LNCaP clone FGC (cell line): ENCODE measurements at regions not wholly inside any gene's neighbourhood (a gene's known extent, or its start where the extent isn't known, plus 50 kb on each side); places are given as distances from the start of the nearest gene placed in this dataset.

Experiments
- DNase-seq: peaks from one replicate; pipeline ENCODE4 v3.0.0-alpha.2; 2011; ENCODE audit warnings: low read depth
- H3K4me3 ChIP-seq: 2 replicates; pipeline ENCODE4 v1.5.1; 2011; ENCODE audit warnings: mild to moderate bottlenecking, low read depth, low read length, control low read depth
- TF ChIP-seq, protein P1 (sequence below): IDR thresholded peaks from 2 replicates; pipeline ENCODE4 v1.5.1; 2012; ENCODE audit warnings: mild to moderate bottlenecking; ENCODE audit not compliant: control insufficient read depth, insufficient read depth; ENCODE audit errors: extremely low read depth

DNA sequence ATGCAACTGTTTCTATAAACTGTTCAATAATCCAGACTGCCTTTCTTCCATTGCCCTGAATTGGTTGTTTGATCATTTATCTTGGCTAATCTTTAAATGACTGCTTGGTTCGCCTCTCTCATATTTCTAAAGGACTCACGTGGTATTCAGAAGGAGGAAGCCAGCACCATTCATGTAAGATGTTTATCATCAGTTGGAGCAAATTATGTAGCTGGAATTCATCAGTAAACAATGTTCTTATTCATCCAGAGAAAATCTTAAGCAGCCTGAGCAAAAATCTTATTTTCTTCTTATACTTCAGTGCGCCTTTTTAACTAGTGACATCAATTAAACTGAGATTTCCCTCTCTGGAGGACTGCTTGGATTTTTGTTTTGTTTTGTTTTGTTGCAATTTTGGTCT, 538.7 kb upstream of the TMEM132C start:
- DNase-seq, result no peak
- no peak overlapping the region for H3K4me3 ChIP-seq
- TF ChIP-seq, protein P1, sequence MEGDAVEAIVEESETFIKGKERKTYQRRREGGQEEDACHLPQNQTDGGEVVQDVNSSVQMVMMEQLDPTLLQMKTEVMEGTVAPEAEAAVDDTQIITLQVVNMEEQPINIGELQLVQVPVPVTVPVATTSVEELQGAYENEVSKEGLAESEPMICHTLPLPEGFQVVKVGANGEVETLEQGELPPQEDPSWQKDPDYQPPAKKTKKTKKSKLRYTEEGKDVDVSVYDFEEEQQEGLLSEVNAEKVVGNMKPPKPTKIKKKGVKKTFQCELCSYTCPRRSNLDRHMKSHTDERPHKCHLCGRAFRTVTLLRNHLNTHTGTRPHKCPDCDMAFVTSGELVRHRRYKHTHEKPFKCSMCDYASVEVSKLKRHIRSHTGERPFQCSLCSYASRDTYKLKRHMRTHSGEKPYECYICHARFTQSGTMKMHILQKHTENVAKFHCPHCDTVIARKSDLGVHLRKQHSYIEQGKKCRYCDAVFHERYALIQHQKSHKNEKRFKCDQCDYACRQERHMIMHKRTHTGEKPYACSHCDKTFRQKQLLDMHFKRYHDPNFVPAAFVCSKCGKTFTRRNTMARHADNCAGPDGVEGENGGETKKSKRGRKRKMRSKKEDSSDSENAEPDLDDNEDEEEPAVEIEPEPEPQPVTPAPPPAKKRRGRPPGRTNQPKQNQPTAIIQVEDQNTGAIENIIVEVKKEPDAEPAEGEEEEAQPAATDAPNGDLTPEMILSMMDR, result no peak

DNA sequence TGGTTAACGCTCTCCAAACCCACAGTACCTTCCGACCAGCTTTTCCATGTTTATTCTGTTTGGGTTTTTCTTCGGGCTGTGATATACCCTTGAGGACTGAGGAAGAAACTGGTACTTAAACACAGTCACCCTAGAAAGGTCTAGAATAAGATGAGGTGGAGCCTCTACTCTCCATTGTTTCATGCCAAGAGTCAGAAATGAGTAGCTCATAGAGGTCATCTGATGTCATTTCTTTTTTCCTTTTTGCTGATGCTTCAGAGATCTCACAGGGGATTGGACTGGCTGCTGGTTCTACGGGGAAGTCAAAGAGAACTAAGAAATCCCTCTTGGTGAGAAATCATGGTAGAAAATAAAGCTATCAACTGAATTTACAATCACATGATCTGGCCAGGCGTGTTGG, 538.2 kb upstream of the TMEM132C start:
- no peak for DNase-seq
- no peak overlapping the region for H3K4me3 ChIP-seq
- TF ChIP-seq, protein P1, result no peak

DNA sequence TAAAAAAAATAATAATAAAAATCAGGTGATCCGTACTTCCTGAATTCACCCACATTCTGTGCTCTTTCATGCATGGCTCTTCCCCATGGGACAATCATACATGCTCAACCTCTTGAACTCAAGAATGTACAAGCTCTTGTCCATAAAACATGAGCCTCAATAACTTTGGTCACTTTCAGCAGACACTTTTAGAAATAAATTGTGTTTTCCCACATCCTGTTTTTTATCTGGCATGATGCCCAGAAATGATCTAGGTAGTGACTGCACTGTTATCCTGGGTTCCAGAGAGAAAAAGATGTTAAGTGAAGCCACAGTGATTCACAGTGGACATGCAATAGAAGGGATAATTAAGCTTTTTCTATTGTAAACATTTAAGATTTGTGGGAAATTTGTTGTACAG, 537.6 kb upstream of the TMEM132C start:
- no peak for DNase-seq
- no peak overlapping the region for H3K4me3 ChIP-seq
- TF ChIP-seq, protein P1, result no peak

DNA sequence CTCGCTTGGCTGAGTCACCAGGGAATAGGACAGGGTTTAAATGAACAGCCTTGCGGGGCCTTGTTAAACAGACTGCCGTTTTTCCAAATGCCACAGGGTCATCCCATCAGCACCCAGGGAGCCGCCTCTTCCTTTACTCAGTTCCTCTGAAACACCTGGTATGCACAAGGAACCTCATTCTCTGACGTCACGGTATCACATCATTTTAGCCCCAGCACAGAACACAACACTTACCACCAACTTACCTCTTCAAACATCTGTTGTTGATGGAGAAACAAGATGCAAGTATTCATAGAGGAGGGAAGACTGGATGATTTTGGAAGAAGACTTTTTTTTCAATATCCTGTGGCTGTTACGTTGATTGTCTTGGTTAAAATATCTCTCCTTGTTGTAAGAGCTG, 535.3 kb upstream of the TMEM132C start:
- TF ChIP-seq, protein P1, result no peak
- no peak for DNase-seq
- no peak overlapping the region for H3K4me3 ChIP-seq

DNA sequence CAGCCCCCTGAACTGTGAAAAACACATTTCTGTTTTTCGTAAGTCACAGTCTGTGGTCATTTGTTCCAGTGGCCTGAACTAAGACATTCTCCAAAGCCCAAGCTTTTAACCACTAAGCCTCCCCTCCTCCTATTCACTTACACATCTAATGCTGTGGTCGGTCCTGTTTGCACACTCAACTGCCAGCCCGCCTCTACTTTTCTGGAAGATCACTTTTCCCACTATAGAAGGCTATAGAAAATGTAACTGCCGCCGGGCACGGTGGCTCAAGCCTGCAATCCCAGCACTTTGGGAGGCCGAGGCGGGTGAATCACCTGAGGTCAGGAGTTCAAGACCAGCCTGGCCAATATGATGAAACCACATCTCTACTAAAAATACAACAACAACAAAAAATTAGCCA, 524.7 kb upstream of the TMEM132C start:
- H3K4me3 ChIP-seq, result no peak overlapping the region
- no peak for DNase-seq

DNA sequence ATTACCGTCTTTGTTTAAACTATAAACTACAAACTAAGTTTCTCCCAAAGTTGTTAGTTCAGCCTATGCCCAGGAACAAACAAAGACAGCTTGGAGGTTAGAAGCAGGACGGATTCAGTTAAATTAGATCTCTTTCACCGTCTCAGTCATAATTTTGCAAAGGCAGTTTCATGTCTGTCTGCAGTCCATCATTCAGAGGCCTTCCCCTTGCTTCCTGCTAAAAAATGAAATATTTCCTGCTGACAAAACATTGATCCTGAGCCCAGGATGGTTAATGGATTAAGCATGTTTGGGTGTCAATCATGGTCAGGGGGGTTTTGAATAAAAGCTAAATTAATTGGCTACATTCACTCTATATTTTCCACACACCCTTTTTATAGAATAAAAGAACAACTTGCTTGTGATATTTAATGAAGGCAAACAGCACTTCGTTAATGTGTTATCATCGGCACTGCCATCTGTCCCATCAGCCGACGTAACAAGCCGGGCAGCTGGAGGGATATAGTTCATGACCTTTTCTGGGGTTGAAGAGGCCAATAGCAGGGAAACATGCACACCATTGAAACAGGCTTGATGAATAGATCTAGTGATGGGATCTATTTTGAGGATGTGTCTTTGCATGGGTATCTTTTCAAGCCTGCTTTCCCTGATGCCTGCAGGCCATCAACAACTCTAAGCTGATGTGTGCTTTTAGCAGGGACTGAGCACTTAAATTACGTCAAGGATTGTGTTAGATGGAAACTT, 521.3 kb upstream of the TMEM132C start:
- TF ChIP-seq, protein P1, result no peak
- DNase-seq, result no peak
- H3K4me3 ChIP-seq, result no peak overlapping the region

More for the DNA sequence above, 524.7 kb upstream of the TMEM132C start:
- TF ChIP-seq, protein P1, result no peak

DNA sequence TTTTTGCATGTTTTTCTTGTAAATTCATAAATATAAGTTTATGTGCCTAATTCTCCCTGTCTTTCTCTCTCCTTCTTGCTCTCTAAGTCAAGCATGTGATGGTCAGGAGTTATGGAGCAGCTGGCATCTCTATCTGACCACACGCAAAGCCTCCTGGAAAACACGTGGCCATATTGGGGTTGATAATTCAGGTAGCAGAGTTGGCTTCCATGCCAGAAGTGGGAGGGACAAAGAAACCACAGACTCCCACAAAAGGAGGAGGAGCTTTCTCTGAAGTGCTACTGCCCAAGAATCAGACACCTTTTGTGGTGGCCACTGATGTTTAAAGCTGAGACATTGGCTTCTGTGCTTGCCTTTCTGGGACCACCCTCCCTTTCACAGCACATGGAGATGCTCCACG, 517.6 kb upstream of the TMEM132C start:
- TF ChIP-seq, protein P1, result no peak
- no peak for DNase-seq
- H3K4me3 ChIP-seq, result no peak overlapping the region
